ENCODE measurements at regions not wholly inside any gene's neighbourhood (a gene's known extent, or its start where the extent isn't known, plus 50 kb on each side); places are given as distances from the start of the nearest gene placed in this dataset.

DNA sequence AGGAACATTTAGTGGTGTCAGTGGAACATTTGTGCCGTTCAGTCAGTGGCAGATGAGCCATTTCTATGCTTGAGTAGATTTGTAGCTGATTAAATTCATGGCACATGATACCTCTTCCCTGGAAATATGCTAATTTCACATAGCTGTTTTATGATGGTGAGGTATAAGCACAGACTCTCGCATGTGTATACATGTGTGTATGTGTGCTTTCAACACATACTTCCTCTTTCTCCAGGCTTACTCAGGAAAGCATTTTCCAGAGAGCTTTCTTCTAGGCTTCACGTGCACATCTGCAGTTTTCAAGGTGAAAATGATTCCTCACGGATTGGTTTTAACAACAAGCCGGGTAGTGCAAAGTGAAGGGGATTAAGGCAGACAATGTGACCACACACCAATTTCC lies 396.5 kb downstream of the HDGFL1 start:
- Histone ChIP-seq H3K9me2 (ENCODE audit: insufficient read depth) (no peaks in the 10 kb centered on the region), H3K4me3 (no peak overlapping the region), H3K27ac (no peak overlapping the region), H3K4me1 (replicated peaks; ENCODE audit: insufficient read depth) (no peaks in the 10 kb centered on the region), H3K79me2 (ENCODE audit: low read depth) (no peaks in the 10 kb centered on the region), H3K4me2 (no peak overlapping the region), H2AFZ (no peak overlapping the region), H3F3A (ENCODE audit: insufficient read depth, low read depth) (no peaks in the 10 kb centered on the region), H3K36me3 (ENCODE audit: low read depth) (no peaks in the 10 kb centered on the region), H3K9me3 (ENCODE audit: insufficient read depth, low read depth) (peaks cover 5% of the 10 kb centered on the region; the same call in 1 of the 2 replicates), H3K27me3 (ENCODE audit: insufficient read depth, low read depth) (no peaks in the 10 kb centered on the region), H4K20me1 (ENCODE audit: insufficient read depth) (no peaks in the 10 kb centered on the region)
- no TSS peak for BruUV-seq (replicated peaks)
- intact Hi-C loops (cut with micrococcal nuclease; ENCODE audit: unreplicated experiment) = no loop called here
- no peak for DNase-seq
- ChIA-PET POLR2A (ENCODE audit: unreplicated experiment) (no interaction called here), CTCF (no interaction called here)
- TF ChIP-seq EZH2 (IDR thresholded peaks at IDR 0.05; ENCODE audit: low read depth) (no peak), CTCF (conservative IDR thresholded peaks at IDR 0.05) (no peak)

GRCh38 chr6:22966691-22967422 lies 397.5 kb downstream of the HDGFL1 start:
- Histone ChIP-seq H3K4me2 (no peak overlapping the region), H2AFZ (no peak overlapping the region), H3K27me3 (ENCODE audit: insufficient read depth, low read depth) (no peaks in the 10 kb centered on the region), H3F3A (ENCODE audit: insufficient read depth, low read depth) (no peaks in the 10 kb centered on the region), H3K79me2 (ENCODE audit: low read depth) (no peaks in the 10 kb centered on the region), H3K36me3 (ENCODE audit: low read depth) (no peaks in the 10 kb centered on the region), H3K4me3 (no peak overlapping the region), H3K9me3 (ENCODE audit: insufficient read depth, low read depth) (peaks cover 5% of the 10 kb centered on the region; the same call in 1 of the 2 replicates), H3K9me2 (ENCODE audit: insufficient read depth) (no peaks in the 10 kb centered on the region), H3K4me1 (replicated peaks; ENCODE audit: insufficient read depth) (no peaks in the 10 kb centered on the region), H3K27ac (no peak overlapping the region), H4K20me1 (ENCODE audit: insufficient read depth) (no peaks in the 10 kb centered on the region)
- intact Hi-C loops (cut with micrococcal nuclease; ENCODE audit: unreplicated experiment) = no loop called here
- ChIA-PET POLR2A (ENCODE audit: unreplicated experiment) (no interaction called here), CTCF (no interaction called here)
- BruUV-seq (replicated peaks) = no TSS peak
- no peak for TF ChIP-seq CTCF (conservative IDR thresholded peaks at IDR 0.05)
- TF ChIP-seq EZH2 (IDR thresholded peaks at IDR 0.05; ENCODE audit: low read depth) = no peak
- DNase-seq = no peak

- CTCF ChIA-PET = no interaction called here
- no peaks in the 10 kb centered on the region for H3K9me3 ChIP-seq (ENCODE audit: insufficient read depth, low read depth)
- no peaks in the 10 kb centered on the region for H3K27me3 ChIP-seq (ENCODE audit: insufficient read depth, low read depth)
- no peaks in the 10 kb centered on the region for H3K4me1 ChIP-seq (replicated peaks; ENCODE audit: insufficient read depth)
- BruUV-seq (replicated peaks) = no TSS peak
- DNase-seq = no peak
- intact Hi-C loops (cut with micrococcal nuclease; ENCODE audit: unreplicated experiment) = no loop called here
- no peaks in the 10 kb centered on the region for H3K36me3 ChIP-seq (ENCODE audit: low read depth)
- H3K4me3 ChIP-seq = no peak overlapping the region
- TF ChIP-seq CTCF (conservative IDR thresholded peaks at IDR 0.05) (no peak), EZH2 (IDR thresholded peaks at IDR 0.05; ENCODE audit: low read depth) (no peak)
- H3F3A ChIP-seq (ENCODE audit: insufficient read depth, low read depth) = no peaks in the 10 kb centered on the region
- POLR2A ChIA-PET (ENCODE audit: unreplicated experiment) = no interaction called here
- H3K79me2 ChIP-seq (ENCODE audit: low read depth) = no peaks in the 10 kb centered on the region
- no peak overlapping the region for H3K4me2 ChIP-seq
- H3K9me2 ChIP-seq (ENCODE audit: insufficient read depth) = no peaks in the 10 kb centered on the region; the same call in 1 of the 2 replicates
- no peak overlapping the region for H3K27ac ChIP-seq
- H2AFZ ChIP-seq = no peak overlapping the region
- no peaks in the 10 kb centered on the region; the same call in 1 of the 2 replicates for H4K20me1 ChIP-seq (ENCODE audit: insufficient read depth)
These were observed 400.6 kb downstream of the HDGFL1 start for GRCh38 chr6:22970004-22970403.
